ENCODE measurements at regions not wholly inside any gene's neighbourhood (a gene's known extent, or its start where the extent isn't known, plus 50 kb on each side); places are given as distances from the start of the nearest gene placed in this dataset.

DNA sequence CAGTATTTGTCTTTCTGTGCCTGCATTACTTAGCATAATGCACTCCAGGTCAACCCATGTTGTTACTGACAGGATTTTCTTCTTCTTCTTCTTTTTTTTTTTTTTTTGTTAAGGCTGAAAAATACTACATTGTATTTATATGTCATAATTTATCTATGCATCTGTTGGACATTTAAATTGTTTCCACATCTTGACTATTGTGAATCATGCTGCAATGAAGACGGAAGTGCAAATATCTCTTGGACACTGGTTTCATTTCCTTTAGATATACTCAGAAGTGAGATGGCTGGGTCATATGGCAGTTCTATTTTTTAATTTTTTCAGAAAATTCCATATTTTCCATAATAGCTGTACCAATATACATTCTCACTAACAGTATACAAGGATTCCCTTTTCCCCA is 272.7 kb upstream of the PMFBP1 start:
- no peak for DNase-seq

GRCh38 chr16:72443809-72444208 is 271.9 kb upstream of the PMFBP1 start:
- DNase-seq, result no peak

DNA sequence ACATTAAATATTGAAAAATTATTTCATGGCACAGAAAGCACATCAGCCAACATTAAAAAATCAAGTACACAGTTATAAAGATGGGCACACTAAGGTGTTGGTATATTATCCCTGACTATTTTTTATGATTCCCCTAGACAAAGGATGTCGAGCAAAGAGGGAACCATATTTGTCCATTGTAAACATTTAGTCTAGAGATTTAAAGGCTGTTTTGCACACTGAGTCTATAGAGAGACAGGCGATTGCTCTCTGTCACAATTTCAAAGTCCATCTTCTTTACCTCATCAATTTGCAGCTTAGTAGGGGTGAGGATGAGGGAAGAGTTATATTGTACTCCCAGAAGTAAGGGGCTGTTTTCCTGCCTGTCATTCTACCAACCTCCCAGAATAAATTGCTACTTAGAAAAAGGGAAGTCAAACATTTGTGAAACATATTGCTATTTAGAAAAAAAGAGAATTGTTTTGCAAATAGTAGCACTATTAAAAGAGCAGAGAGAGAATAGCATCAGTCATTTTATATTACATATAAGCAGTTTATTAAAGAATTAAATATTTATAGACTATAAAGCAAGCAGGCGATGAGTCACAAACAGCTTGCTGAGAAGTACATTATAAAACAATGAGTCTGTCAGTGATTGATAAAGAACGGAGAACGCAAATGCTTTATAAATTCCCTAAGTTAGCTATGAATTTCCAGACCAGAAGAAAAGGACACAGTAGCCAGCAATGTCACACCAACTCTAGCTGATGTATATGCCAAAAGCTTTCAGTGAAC is 270.6 kb upstream of the PMFBP1 start:
- DNase-seq, result no peak

DNA sequence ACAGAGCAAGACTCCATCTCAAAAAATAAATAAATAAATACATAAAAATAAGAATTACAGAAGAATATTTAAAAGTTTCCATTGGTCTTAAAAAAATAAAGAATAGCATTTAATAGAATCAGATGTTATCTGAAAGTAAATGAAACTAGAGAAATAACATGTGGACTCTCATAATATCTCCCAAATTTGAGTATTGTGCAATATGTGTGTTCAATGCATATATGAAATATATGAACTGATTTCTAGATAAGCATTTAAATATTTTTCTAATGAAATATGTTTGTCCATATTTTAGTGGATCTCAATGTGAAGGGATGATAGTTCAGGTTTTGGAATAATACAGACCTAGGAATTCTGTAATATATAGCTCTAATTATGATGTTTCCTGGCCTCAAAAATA is 265.9 kb upstream of the PMFBP1 start:
- DNase-seq, result no peak

GRCh38 chr16:72434159-72434558 is 262.2 kb upstream of the PMFBP1 start:
- no peak for DNase-seq

DNA sequence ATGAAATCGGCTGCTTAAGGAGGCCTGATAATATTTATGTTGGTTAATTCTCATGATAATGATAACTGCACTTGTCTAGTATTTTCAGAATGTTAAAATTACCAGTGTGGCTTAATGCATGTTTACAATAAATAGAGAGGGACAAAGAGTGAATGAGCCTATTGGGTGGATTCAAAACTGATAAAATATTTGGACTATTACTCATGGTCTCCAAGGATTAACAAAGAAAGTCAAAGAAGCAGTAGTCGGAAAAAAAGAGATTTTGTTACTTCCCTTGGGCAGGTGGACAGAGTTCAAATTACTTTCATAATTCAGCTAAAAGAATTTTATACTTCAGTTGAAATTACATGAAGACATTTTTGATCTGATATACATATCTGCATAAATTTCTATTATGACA is 258.2 kb upstream of the PMFBP1 start:
- DNase-seq, result no peak

DNA sequence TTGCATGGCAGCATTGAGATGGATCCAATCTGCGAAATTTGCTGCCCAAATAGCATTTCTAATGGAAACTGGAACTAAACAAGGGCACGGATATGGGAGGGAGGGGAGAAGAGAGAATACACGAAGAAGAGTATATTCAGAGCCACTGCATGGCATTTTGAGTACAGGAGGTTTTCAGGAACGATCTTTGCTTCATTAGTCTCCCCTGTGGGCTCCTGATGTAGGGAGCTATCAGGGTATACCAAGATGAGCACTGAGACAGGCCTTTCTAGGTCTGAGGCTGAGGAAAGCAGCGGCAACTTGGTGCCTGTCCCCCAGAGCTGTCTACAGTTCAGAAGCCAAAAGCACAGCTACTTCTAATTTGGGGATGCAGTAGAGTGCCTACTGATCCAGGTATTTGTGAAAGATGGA is 257.7 kb upstream of the PMFBP1 start:
- DNase-seq, result no peak

- no peak for DNase-seq
These were observed 256.9 kb upstream of the PMFBP1 start for GRCh38 chr16:72428681-72429376.

GRCh38 chr16:72427783-72428331 is 255.9 kb upstream of the PMFBP1 start:
- no peak for DNase-seq

DNA sequence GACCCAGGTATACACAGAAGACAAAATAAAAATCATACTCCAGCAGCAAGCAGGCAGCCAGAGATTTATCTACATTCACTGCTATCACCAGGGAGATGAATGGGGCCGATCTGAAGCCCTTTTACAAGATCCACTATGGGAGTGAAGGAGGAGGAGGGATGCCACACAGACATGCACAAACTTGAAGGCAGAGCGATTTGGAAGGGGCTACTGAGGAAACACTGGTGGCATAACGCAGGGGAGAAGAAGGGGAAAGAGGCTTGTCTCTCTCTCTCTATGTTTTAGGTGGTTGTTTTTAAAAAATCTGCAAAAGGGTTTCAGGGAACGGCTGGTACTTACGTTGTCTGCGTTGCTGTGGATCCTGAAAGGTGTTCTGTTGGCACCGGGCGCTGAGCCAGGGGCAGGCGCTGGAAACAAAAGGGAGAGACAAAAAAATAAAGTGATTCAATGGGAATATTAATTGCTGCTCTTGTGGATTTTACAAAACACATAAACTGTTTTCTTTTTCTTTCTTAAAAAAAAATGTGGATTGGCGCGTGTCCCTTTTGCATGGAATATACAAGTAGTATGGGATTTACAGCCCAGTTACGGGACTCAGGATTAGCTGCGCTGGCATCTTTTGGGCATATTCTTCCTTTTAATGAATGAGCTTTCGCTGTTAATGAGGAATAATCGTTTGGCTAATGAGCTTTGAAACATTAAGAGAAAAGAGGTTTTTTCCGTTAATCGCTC is 255.3 kb upstream of the PMFBP1 start:
- DNase-seq, result no peak

DNA sequence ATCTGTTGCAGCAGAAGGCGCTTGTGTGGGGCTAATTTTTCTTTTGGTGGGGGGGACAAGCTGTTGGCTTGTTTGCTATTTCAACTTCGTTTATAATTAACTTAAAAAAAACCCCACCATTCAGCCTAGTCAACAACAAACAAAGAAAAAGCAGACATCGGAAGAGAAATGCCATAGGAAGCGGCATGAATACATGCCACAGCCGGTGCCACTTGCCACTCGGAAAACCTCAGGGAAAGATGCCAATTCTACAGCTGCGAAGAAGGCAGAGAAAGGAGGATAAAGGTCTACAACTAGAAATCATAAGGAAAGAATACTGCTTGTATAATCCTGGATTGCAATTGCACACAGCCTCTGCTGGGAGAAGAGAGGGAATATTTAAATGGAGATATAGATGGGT is 254.4 kb upstream of the PMFBP1 start:
- no peak for DNase-seq

GRCh38 chr16:72425571-72426341 is 253.8 kb upstream of the PMFBP1 start:
- no peak for DNase-seq

- DNase-seq, result no peak
These were observed 252.8 kb upstream of the PMFBP1 start for GRCh38 chr16:72424757-72425156.

DNA sequence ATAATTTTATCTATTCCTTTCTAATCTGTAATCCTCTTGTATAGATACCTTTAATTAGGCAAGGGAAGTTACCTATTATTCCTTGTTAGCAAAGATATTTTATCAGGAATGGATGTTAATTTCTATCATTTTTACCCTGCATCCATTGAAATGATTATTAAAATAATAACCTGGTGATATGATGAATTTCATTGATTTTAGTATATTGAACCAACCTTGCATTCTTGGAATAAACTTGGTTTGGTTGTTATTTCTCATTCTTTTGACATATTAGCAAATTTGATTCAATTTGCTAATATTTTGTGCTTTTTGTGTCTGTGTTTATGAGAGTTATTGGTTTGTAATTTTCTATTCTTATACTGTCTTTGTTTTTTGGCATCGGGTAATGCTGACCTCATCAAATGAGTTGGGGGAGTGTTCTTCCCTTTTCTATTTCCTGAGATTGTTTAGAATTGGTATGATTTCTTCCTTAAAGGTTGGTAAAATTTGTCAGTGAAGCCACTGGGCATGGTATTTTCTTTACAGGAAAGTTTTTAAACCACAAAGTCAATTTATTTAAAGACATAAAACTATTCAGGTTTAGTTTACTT is 250.4 kb upstream of the PMFBP1 start:
- DNase-seq, result no peak

GRCh38 chr16:72419638-72420037 is 247.7 kb upstream of the PMFBP1 start:
- no peak for DNase-seq

- DNase-seq, result no peak
These were observed 243.4 kb upstream of the PMFBP1 start for GRCh38 chr16:72415379-72415778.

- DNase-seq, result no peak
These were observed 238.5 kb upstream of the PMFBP1 start for GRCh38 chr16:72410492-72410891.

DNA sequence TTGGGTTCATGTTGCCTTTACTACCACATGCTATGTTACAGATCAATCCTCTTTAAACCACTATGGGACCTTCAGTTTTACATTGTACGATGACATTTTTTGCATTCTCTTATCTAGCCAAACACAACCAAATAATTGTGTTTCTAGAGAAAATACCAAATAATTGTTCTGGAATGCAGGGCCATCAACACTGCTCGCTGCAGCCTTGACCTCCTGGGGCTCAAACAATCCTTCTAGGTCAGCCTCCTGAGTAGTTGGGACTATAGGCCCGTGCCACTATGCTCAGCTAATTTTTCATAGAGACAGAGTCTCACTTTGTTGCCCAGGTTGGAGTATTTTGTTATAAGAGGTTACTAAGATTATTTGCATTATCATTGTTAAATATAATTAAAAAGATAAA is 237.5 kb upstream of the PMFBP1 start:
- DNase-seq, result no peak

- no peak for DNase-seq
These were observed 234.4 kb upstream of the PMFBP1 start for GRCh38 chr16:72406390-72406789.

GRCh38 chr16:72404299-72404698 is 232.3 kb upstream of the PMFBP1 start:
- DNase-seq, result no peak

DNA sequence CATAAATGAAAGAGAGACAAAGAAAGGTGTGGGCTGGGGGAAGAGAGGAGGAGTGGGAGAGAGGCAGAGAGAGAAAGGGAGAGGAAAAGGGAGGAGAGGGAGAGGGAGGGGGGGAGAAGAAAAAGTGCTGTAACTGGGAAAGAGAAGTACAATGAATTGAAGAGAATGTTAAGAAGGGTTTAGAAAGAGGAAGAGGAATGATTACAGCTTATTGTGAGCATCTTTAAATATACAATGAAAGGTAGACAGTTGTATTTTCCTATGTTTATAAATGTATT is 229.1 kb upstream of the PMFBP1 start:
- DNase-seq, result no peak

DNA sequence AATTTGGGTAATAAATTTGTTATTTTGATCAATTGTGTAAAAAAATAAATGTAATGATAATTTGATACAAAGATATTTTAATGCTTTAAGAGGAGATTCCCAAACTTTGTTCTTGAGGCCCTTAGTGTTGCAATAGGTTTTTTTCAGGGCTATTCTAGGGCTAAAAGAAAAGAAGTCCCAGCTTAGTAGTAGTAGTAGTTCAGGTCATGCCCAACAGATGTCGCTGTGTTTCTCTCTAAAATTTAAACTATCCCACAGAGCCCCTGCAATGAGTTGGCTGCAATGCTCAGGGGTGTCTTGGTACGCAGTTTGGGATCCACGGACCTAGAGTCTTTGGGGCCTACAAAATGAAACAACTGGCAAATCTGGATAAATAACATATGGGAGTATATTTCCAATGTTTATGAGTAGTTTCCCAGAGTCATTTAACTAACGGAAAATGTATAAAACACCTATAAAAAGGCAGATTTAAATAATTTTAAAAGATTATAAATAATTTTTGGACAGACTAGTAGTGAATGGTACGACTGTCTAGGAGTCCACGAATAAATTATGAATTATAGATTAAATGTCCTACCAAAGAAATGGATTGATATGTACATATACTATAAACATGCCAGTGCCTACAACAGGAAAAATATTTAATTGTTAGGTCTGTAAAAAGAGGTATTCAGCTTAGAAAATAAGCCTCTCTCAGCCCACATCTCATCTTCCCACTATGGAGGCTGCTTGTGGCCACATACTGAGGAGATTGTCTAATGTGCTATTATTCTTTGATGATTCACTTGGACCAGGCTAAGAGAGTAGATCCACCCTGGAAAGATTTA is 228.5 kb upstream of the PMFBP1 start:
- peak; percentile 9 for DNase-seq

All from GDM1 (cell line).